Endothelial cell of umbilical vein (primary cell): ENCODE measurements at regions not wholly inside any gene's neighbourhood (a gene's known extent, or its start where the extent isn't known, plus 50 kb on each side); places are given as distances from the start of the nearest gene placed in this dataset.

Experiments used
- BruUV-seq: library from RNA; stranded (reverse); fragments of 400-500 nt; replicated peaks from 2 replicates; lab custom pipeline; 2021; lab: Mats Ljungman, UMichigan
- CTCF ChIA-PET: fragments of 300-600, 350-600 bp; sonication (Branson Sonifier 250); formaldehyde crosslinking; loops from one replicate; lab custom pipeline; 2021; ENCODE audit warnings: antibody characterized with exemption, inconsistent platforms; lab: Charles Lee
- POLR2A ChIA-PET: fragments of 300-600, 350-600 bp; sonication (Branson Sonifier 250); formaldehyde crosslinking; loops from one replicate; lab custom pipeline; 2021; ENCODE audit warnings: antibody characterized with exemption, inconsistent platforms; lab: Charles Lee
- DNase-seq: peaks from one replicate; pipeline ENCODE4 v3.0.0-alpha.2; 2011; ENCODE audit warnings: low read depth, low spot score
- FAIRE-seq: peaks from 2 replicates; lab custom pipeline; 2011; peaks lifted over from hg19 to GRCh38; lab: Jason Lieb, UNC
- H2AFZ ChIP-seq: 2 replicates; pipeline ENCODE4 v1.6.0; 2012; ENCODE audit warnings: low read depth, low read length, control low read depth, inconsistent platforms
- H3K27ac ChIP-seq: 2 replicates; pipeline ENCODE4 v1.5.1; 2011; ENCODE audit warnings: low read depth, mild to moderate bottlenecking, control low read depth, low read length, moderate library complexity; ENCODE audit not compliant: insufficient read depth
- H3K27me3 ChIP-seq, 2 experiments: 2 replicates each; pipeline versions ENCODE4 v1.6.0 to v1.6.1; 2011; ENCODE audit warnings: low read length in 2 of 2, mixed read lengths in 1 of 2; ENCODE audit not compliant: control insufficient read depth in 2 of 2, insufficient read depth in 2 of 2
- H3K36me3 ChIP-seq, 2 experiments: 2 replicates in 1 of 2; 3 replicates in 1 of 2; pipeline ENCODE4 v1.5.1; 2011; ENCODE audit warnings: low read length in 2 of 2, mild to moderate bottlenecking in 1 of 2, moderate library complexity in 1 of 2; ENCODE audit not compliant: control insufficient read depth in 2 of 2, insufficient read depth in 2 of 2; ENCODE audit errors: extremely low read depth in 1 of 2
- H3K4me1 ChIP-seq: 3 replicates; pipeline ENCODE4 v1.5.1; 2011; ENCODE audit warnings: mild to moderate bottlenecking, low read length; ENCODE audit not compliant: control insufficient read depth, insufficient read depth; ENCODE audit errors: extremely low read depth
- H3K4me2 ChIP-seq: 2 replicates; pipeline ENCODE4 v1.6.1; 2011; ENCODE audit warnings: low read length, control low read depth, mixed read lengths; ENCODE audit not compliant: insufficient read depth
- H3K4me3 ChIP-seq, 3 experiments: fragments of 200-600 bp in 1 of 3; sonication (generic), shearing (Covaris generic) in 1 of 3; replicated peaks in 1 of 3; 2 replicates each; pipeline ENCODE4 v1.5.1; 2011 to 2016; ENCODE audit warnings: control low read depth in 3 of 3, low read length in 3 of 3, mild to moderate bottlenecking in 2 of 3, inconsistent platforms in 1 of 3, low read depth in 1 of 3, moderate library complexity in 1 of 3; ENCODE audit not compliant: insufficient read depth in 1 of 3
- H3K79me2 ChIP-seq: 2 replicates; pipeline ENCODE4 v1.6.0; 2012; ENCODE audit warnings: low read length, inconsistent platforms; ENCODE audit not compliant: control insufficient read depth, insufficient read depth
- H3K9ac ChIP-seq: replicated peaks from 2 replicates; pipeline ENCODE3; 2011; ENCODE audit warnings: low read length, control low read depth; ENCODE audit not compliant: insufficient read depth; ENCODE audit errors: extremely low read depth
- H3K9me1 ChIP-seq: replicated peaks from 3 replicates; pipeline ENCODE4 v1.6.0; 2011; ENCODE audit warnings: mild to moderate bottlenecking, low read length; ENCODE audit not compliant: control insufficient read depth, insufficient read depth; ENCODE audit errors: extremely low read depth
- H3K9me3 ChIP-seq: replicated peaks from 2 replicates; pipeline ENCODE4 v1.5.1; 2012; ENCODE audit warnings: low read length, inconsistent platforms; ENCODE audit not compliant: control insufficient read depth, insufficient read depth
- H4K20me1 ChIP-seq: replicated peaks from 2 replicates; pipeline ENCODE3; 2011; ENCODE audit warnings: mild to moderate bottlenecking, low read length; ENCODE audit not compliant: control insufficient read depth, insufficient read depth; ENCODE audit errors: extremely low read depth
- EZH2 ChIP-seq: IDR thresholded peaks from 2 replicates; pipeline ENCODE4 v1.6.1; 2012; ENCODE audit warnings: borderline replicate concordance, low read depth, mild to moderate bottlenecking, moderate library complexity, low read length, inconsistent platforms; ENCODE audit not compliant: severe bottlenecking
- FOS ChIP-seq: IDR thresholded peaks from 2 replicates; pipeline ENCODE4 v1.6.1; 2011; ENCODE audit warnings: mild to moderate bottlenecking, low read length, moderate library complexity, borderline replicate concordance; ENCODE audit not compliant: insufficient read depth
- GATA2 ChIP-seq: IDR thresholded peaks from 2 replicates; pipeline ENCODE4 v1.7.0; 2011; ENCODE audit warnings: low read depth, mild to moderate bottlenecking, moderate library complexity, mixed read lengths, low read length; ENCODE audit not compliant: insufficient read length, insufficient read depth
- JUN ChIP-seq: IDR thresholded peaks from 2 replicates; pipeline ENCODE4 v1.6.1; 2011; ENCODE audit warnings: borderline replicate concordance, low read depth; ENCODE audit not compliant: insufficient read length, insufficient read depth
- MAX ChIP-seq: IDR thresholded peaks from 2 replicates; pipeline ENCODE4 v1.6.1; 2011; ENCODE audit not compliant: insufficient read depth, insufficient read length
- MYC ChIP-seq: IDR thresholded peaks from one replicate; pipeline ENCODE4 v1.6.1; 2011; ENCODE audit warnings: mild to moderate bottlenecking, low read depth, low read length
- POLR2A ChIP-seq: IDR thresholded peaks from 2 replicates; pipeline ENCODE4 v1.6.1; 2012; ENCODE audit warnings: low read depth, mild to moderate bottlenecking, control low read depth, low read length
- POLR2AphosphoS5 ChIP-seq: IDR thresholded peaks from 2 replicates; pipeline ENCODE4 v1.6.1; 2012; ENCODE audit warnings: low read depth, mild to moderate bottlenecking, control low read depth, low read length, moderate library complexity; ENCODE audit not compliant: insufficient read depth
- dilution Hi-C: fragments of 300-500 bp; cut with MboI; formaldehyde crosslinking; loops from one replicate; pipeline ENCODE4 v1.15.0; 2019; ENCODE audit warnings: low sequenced_read_pairs; ENCODE audit not compliant: extremely low pct_ligation_motif_present
- intact Hi-C: fragments of 100-400 bp; cut with micrococcal nuclease; formaldehyde crosslinking; loops from one replicate; pipeline ENCODE4 v1.10.0; 2022
- TF ChIP-seq, protein P1 (sequence below), 2 donors: IDR thresholded peaks; 1 replicate in 1 of 2; 2 replicates in 1 of 2; pipeline ENCODE4 v1.5.1; 2011; ENCODE audit warnings: low read length in 2 of 2, mild to moderate bottlenecking in 2 of 2, moderate library complexity in 2 of 2, control low read depth in 1 of 2, inconsistent platforms in 1 of 2, low read depth in 1 of 2; ENCODE audit not compliant: insufficient read depth in 1 of 2; ENCODE audit errors: extremely low read depth in 1 of 2

GRCh38 chr5:144028636-144029035 lies 141.8 kb downstream of the YIPF5 start:
- H3K9ac ChIP-seq = no peak overlapping the region
- FAIRE-seq (peak; percentile 46), DNase-seq (peak; percentile 72)
- H3K27ac ChIP-seq = no peak overlapping the region
- H3K9me3 ChIP-seq = no peaks in the 10 kb centered on the region
- H2AFZ ChIP-seq = no peak overlapping the region
- ChIA-PET POLR2A (no interaction called here), CTCF (no interaction called here)
- TF ChIP-seq JUN (no peak), MAX (no peak), EZH2 (no peak), POLR2A (no peak), MYC (no peak), POLR2AphosphoS5 (no peak), GATA2 (no peak), FOS (no peak)
- TF ChIP-seq, protein P1, sequence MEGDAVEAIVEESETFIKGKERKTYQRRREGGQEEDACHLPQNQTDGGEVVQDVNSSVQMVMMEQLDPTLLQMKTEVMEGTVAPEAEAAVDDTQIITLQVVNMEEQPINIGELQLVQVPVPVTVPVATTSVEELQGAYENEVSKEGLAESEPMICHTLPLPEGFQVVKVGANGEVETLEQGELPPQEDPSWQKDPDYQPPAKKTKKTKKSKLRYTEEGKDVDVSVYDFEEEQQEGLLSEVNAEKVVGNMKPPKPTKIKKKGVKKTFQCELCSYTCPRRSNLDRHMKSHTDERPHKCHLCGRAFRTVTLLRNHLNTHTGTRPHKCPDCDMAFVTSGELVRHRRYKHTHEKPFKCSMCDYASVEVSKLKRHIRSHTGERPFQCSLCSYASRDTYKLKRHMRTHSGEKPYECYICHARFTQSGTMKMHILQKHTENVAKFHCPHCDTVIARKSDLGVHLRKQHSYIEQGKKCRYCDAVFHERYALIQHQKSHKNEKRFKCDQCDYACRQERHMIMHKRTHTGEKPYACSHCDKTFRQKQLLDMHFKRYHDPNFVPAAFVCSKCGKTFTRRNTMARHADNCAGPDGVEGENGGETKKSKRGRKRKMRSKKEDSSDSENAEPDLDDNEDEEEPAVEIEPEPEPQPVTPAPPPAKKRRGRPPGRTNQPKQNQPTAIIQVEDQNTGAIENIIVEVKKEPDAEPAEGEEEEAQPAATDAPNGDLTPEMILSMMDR (IDR thresholded peaks at IDR 0.05; ENCODE audit: extremely low read depth in 1 of 2, insufficient read depth in 1 of 2, low read depth in 1 of 2, low read length in 2 of 2) = no peak
- H3K4me2 ChIP-seq = no peak overlapping the region
- dilution Hi-C loops = no loop called here
- no peak overlapping the region for H3K4me3 ChIP-seq
- no peaks in the 10 kb centered on the region for H3K9me1 ChIP-seq
- intact Hi-C loops = loop anchor here (1.0 kb wide), 1 partner anchor 43 kb away; no protein-coding TSS in a partner anchor
- no peaks in the 10 kb centered on the region for H3K79me2 ChIP-seq
- H4K20me1 ChIP-seq = no peaks in the 10 kb centered on the region
- H3K36me3 ChIP-seq = no peaks in the 10 kb centered on the region
- no TSS peak for BruUV-seq
- no peaks in the 10 kb centered on the region for H3K27me3 ChIP-seq
- no peaks in the 10 kb centered on the region for H3K4me1 ChIP-seq
